GM18499 (cell line): ENCODE measurements at regions not wholly inside any gene's neighbourhood (a gene's known extent, or its start where the extent isn't known, plus 50 kb on each side); places are given as distances from the start of the nearest gene placed in this dataset.
A peak's percentile ranks its signal among the peaks of the same experiment; 100 is the strongest.

Experiments used
- ATAC-seq: cut with Tn5 transposase; IDR thresholded peaks from one replicate; pipeline ENCODE4 v1.9.1; 2021; ENCODE audit warnings: moderate number of reproducible peaks; ENCODE audit not compliant: insufficient read depth, unreplicated experiment

- ATAC-seq: no peak
Measured at GRCh38 chr7:118531566-118531965, 307.1 kb downstream of the ANKRD7 start.

- ATAC-seq: no peak
Measured at GRCh38 chr7:118559207-118559606, 334.7 kb downstream of the ANKRD7 start.

DNA sequence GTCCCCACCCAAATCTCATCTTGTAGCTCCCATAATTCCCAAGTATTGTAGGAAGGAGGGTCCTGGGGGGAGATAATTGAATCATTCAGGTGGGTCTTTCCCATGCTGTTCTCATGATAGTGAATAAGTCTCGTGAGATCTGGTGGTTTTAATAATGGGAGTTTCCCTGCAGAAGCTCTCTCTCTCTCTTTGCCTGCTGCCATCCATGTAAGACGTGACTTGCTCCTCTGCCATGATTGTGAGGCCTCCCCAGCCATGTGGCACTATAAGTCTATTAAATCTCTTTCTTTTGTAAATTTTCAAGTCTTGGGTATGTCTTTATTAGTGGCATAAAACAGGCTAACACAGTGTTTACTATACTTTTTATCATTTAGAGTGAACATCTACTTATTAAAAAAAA lies 338.8 kb downstream of the ANKRD7 start:
- no peak for ATAC-seq

- ATAC-seq: no peak
Measured at GRCh38 chr7:118572604-118573003, 348.1 kb downstream of the ANKRD7 start.

DNA sequence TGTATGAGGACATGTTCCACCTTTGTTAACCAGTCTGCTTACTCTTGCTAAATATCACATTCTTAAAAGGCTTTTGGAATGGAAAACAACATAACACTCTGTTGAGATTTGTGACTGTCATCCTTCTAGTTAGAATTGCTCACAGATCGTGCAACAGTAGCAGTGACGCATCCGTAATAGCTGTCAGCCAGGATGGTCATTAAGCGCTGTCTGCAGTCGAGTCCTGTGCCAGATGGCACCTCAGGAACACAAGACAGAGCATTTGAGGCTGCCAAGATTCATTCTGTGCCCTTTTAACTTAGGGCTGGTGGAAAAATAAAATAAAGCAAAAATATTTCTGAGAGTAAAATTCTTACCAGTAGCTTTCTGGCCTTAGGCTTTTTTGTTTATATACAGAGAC lies 348.6 kb downstream of the ANKRD7 start:
- no peak for ATAC-seq

GRCh38 chr7:118575393-118575948 lies 351.0 kb downstream of the ANKRD7 start:
- ATAC-seq: no peak

GRCh38 chr7:118580743-118581382 lies 356.4 kb downstream of the ANKRD7 start:
- no peak for ATAC-seq

DNA sequence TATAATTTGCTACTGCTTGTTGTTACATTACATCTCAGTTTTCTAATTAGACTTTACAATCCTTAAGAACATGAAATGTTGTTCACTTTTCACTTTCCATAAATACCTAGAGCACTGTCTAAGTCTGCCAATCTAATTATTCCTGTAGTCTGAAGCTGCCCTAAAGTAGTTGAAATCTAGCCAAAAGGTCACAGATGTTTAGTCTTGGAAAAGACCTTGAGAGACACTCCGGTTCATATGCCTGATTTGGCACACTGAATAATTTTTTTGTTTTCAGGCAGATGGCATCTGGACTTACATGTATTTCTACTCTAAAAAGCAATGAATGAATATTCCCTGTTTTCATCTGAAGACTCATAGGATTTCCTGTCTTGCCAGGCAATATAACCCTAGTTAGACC lies 359.1 kb downstream of the ANKRD7 start:
- ATAC-seq: no peak

DNA sequence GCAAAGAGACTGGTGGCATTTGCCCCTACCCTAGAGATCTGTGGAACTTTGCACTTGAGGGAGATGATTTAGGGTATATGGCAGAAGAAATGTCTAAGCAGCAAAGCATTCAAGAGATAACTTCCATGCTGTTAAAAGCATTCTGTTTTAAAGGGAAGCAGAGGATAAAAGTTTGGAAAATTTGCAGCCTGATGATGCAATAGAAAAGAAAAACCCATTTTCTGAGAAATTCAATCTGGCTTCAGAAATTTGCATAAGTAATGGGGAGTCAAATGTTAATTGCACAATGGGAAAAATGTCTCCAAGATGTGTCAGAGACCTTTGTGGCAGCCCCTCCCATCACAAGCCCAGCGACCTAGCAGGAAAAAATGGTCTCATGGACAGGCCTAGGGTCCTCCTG lies 361.7 kb downstream of the ANKRD7 start:
- no peak for ATAC-seq

- peak; percentile 82 for ATAC-seq
Measured at GRCh38 chr7:118590107-118590506, 365.6 kb downstream of the ANKRD7 start.

- no peak for ATAC-seq
Measured at GRCh38 chr7:118602090-118602489, 377.6 kb downstream of the ANKRD7 start.

- ATAC-seq: no peak
Measured at GRCh38 chr7:118606602-118607001, 382.1 kb downstream of the ANKRD7 start.

DNA sequence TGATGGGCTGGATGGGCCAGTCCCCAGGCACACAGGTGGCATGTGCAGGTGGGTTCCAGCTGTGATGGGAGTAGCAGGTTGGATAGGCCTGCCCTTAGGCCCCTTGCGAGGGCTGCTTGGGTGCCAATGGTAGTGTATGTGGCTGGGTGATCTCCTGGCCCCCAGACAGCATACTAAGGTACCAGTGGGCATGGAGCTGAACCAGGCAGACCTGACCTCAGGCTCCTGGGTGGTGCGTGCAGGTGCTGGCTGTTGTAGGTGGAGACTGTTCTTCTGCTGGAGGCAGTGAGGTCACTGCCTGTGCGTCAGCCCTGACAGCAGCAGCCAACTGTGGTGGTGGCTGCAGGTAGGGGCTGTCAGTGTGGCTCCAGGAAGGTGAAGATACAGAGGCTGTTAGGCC lies 384.7 kb downstream of the ANKRD7 start:
- ATAC-seq: no peak

- ATAC-seq: no peak
Measured at GRCh38 chr7:118615681-118616080, 391.2 kb downstream of the ANKRD7 start.

DNA sequence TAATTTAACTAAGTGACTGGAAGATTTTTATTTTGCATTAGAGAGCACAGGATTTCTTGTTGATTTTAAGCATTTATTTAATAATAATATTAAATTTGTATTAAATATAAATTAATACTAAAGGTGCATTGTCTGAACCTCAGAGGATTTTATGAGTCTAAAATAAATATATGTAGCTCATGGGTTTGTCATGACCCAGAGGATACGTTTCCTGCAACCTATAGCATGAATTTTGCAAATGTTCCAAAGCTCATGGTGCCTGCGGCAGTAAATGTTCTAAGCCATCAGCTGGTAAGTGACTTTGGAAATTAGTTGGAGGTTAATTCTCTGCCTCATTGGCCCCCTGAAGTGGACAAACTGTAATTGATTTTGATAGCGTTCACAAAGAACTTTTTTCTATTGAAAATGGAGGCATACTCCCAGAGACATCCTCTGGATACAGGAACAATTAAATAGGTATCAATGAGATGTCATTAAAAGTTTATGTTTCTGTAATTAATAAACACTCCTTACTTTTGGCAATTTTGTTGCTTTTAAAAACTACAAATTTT lies 397.4 kb downstream of the ANKRD7 start:
- no peak for ATAC-seq

- ATAC-seq: no peak
Measured at GRCh38 chr7:118626739-118627138, 402.2 kb downstream of the ANKRD7 start.

DNA sequence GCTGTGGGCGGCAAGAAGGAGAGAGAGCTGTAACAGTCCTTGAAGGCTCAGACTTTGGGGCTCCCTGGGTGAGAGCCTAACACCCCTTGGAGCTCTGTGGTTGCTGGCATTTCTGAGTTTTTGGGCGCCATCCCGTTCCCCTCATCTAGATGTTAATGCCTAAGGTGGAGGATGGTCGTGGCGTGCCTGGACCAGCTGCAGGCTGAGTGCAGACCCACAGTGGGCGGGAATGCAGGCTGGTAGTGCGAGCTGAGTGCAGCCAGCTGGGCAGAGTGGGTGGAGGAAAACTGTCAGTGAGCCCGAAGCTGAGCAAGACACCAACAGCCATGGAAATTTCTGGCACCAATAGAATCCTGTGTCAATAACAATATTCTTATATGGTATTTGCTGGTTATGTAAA lies 403.0 kb downstream of the ANKRD7 start:
- ATAC-seq: no peak

GRCh38 chr7:118629898-118630438 lies 405.5 kb downstream of the ANKRD7 start:
- no peak for ATAC-seq

- ATAC-seq: no peak
Measured at GRCh38 chr7:118642396-118642795, 417.9 kb downstream of the ANKRD7 start.

- ATAC-seq: no peak
Measured at GRCh38 chr7:118644346-118644745, 419.8 kb downstream of the ANKRD7 start.

DNA sequence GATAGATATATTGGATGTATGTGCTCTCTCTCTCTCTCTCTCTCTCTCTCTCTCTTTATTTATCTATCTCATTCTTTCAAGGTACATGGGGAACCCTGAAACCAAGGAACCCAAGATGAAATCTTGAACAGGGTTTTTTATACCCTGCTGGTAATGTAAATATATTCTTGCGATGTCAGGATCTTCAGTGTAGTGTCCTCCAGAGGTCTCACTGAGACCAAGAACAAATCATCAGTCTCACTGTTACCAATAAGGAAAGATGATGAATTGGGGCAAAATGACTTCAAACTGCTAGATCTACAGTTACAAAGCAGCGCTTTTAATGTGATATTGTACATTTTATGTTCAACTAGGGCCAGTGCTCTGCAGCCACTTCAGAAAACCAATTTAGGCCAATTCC lies 423.5 kb downstream of the ANKRD7 start:
- ATAC-seq: no peak
